Prostate gland (tissue), 2 donors: ENCODE measurements at regions not wholly inside any gene's neighbourhood (a gene's known extent, or its start where the extent isn't known, plus 50 kb on each side); places are given as distances from the start of the nearest gene placed in this dataset.

ENCODE experiments used
- DNase-seq: peaks from one replicate; pipeline ENCODE4 v3.0.0-alpha.2; 2019; ENCODE audit warnings: low spot score
- H3K27ac ChIP-seq, 2 donors: fragments of 200-600 bp; sonication (generic); 2 replicates each; pipeline ENCODE4 v1.5.1; 2017 to 2019
- H3K27me3 ChIP-seq: fragments of 200-600 bp; sonication (generic); replicated peaks from 2 replicates; pipeline ENCODE4 v1.5.1; 2019; ENCODE audit not compliant: insufficient read depth
- H3K36me3 ChIP-seq, 2 donors: fragments of 200-600 bp; sonication (generic); 1 replicate in 1 of 2; 2 replicates in 1 of 2; pipeline versions ENCODE4 v1.5.1 to v1.8.1; 2017 to 2019
- H3K4me1 ChIP-seq: fragments of 200-600 bp; sonication (generic); replicated peaks from 2 replicates; pipeline ENCODE4 v1.5.1; 2019
- H3K4me3 ChIP-seq, 2 donors: fragments of 200-600 bp; sonication (generic); 2 replicates each; pipeline ENCODE4 v1.5.1; 2017 to 2019
- H3K9me3 ChIP-seq: fragments of 200-600 bp; sonication (generic); 2 replicates; pipeline ENCODE4 v1.5.1; 2017
- CTCF ChIP-seq, 4 experiments: fragments of 200-600 bp in 2 of 4; fragments of 450-650 bp in 2 of 4; sonication (generic) in 2 of 4; IDR thresholded peaks; 1 replicate in 3 of 4; 2 replicates in 1 of 4; pipeline ENCODE4 v1.5.1; 2016 to 2019; ENCODE audit warnings: antibody characterized with exemption in 4 of 4, mild to moderate bottlenecking in 2 of 4, moderate library complexity in 2 of 4
- POLR2A ChIP-seq: fragments of 450-650 bp; IDR thresholded peaks from one replicate; pipeline ENCODE4 v1.6.1; 2016; ENCODE audit warnings: antibody characterized with exemption, mild to moderate bottlenecking
- POLR2AphosphoS5 ChIP-seq: sonication (generic); formaldehyde crosslinking; IDR thresholded peaks from one replicate; pipeline ENCODE4 v1.6.1; 2017; ENCODE audit warnings: antibody characterized with exemption
- WGBS: methylation state at CpG from one replicate; pipeline ENCODE4 v1.1.5; 2018; 5-methylcytosine and 5-hydroxymethylcytosine counted together
- intact Hi-C: fragments of 100-400 bp; cut with DNase I; formaldehyde crosslinking; loops from one replicate; pipeline ENCODE4 v1.14.2; 2022

DNA sequence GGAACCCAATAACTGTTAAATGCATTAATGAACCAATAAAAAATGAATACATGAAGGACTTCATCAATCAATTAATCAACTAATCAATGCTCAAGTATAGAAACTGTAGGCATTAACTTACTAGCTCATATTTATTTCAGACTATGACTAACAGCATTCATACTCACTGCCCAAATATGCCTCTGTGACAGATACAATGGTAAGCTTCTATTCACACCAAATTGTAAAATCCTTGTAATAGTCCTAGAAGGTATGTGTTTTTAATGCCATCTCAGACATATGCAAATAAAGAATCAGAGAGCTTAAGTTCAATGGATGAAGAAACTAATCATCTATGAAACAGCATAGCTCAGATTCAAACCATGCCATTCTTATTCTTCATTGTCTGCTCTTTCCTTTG, 1253.6 kb upstream of the TENM4 start:
- intact Hi-C loops: no loop called here
- no peaks in the 10 kb centered on the region for H3K4me1 ChIP-seq

DNA sequence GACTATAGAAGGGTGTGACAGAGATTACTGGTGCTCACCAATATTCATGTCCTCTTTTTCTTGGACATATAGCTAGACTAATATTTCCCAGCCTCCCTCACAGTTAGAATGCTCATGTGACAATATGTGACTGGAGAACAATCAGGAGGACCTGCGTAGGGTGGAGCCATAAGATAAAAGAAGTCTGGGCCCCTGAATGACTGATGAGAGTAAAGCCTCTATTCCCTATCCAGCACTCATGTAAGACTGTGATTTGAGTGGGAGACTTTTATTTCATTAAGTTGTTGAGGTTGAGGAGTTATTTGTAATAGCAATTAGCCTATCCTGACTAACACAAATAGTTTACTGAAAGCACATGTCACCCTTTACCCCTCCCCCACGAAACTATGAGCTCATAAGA, 1247.1 kb upstream of the TENM4 start:
- Histone ChIP-seq H3K9me3 (no peaks in the 10 kb centered on the region), H3K4me3 (no peak overlapping the region), H3K27me3 (no peaks in the 10 kb centered on the region), H3K27ac (no peak overlapping the region), H3K4me1 (no peaks in the 10 kb centered on the region), H3K36me3 (no peaks in the 10 kb centered on the region)
- no peak for TF ChIP-seq CTCF (IDR thresholded peaks at IDR 0.05)
- no peak for TF ChIP-seq POLR2A
- no peak for TF ChIP-seq POLR2AphosphoS5
- 95% methylated on average over 2 of the region's 2 CpGs for WGBS
- intact Hi-C loops: no loop called here
- no peak for DNase-seq

More for the DNA sequence above, 1253.6 kb upstream of the TENM4 start:
- H3K4me3 ChIP-seq: no peak overlapping the region
- TF ChIP-seq CTCF (IDR thresholded peaks at IDR 0.05) (no peak), POLR2A (no peak), POLR2AphosphoS5 (no peak)
- no peaks in the 10 kb centered on the region for H3K9me3 ChIP-seq
- DNase-seq: no peak
- no peak overlapping the region for H3K27ac ChIP-seq
- H3K27me3 ChIP-seq: no peaks in the 10 kb centered on the region
- no peaks in the 10 kb centered on the region for H3K36me3 ChIP-seq

GRCh38 chr11:80686889-80687288, 1246.1 kb upstream of the TENM4 start:
- no peaks in the 10 kb centered on the region for H3K36me3 ChIP-seq
- no peak overlapping the region for H3K27ac ChIP-seq
- DNase-seq: no peak
- no peak for TF ChIP-seq POLR2A
- no peak for TF ChIP-seq POLR2AphosphoS5
- no peak for TF ChIP-seq CTCF (IDR thresholded peaks at IDR 0.05)
- no peak overlapping the region for H3K4me3 ChIP-seq
- no peaks in the 10 kb centered on the region for H3K4me1 ChIP-seq
- intact Hi-C loops: no loop called here
- no peaks in the 10 kb centered on the region for H3K27me3 ChIP-seq
- WGBS: 82% methylated on average over 4 of the region's 4 CpGs
- no peaks in the 10 kb centered on the region for H3K9me3 ChIP-seq

DNA sequence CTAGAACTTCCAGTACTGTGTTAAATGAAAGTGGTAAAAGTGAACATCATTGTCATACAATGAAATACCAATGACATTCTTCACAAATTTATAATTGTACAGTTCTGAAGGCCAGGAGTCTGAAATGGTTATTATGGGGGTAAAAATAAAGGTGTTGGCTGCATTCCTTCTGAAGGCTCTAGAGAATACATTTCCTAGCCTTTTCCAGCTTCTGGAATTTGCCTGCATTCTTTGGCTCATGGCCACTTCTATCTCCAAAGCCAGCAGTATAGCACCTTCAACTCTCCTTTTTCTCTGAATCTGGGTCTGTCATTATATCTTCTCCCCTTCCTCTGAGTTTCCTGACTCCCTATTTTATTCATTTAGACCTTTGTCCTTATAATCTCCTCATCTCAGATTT, 1232.7 kb upstream of the TENM4 start:
- Histone ChIP-seq H3K27me3 (no peaks in the 10 kb centered on the region), H3K36me3 (no peaks in the 10 kb centered on the region), H3K4me3 (no peak overlapping the region), H3K27ac (no peak overlapping the region), H3K4me1 (no peaks in the 10 kb centered on the region), H3K9me3 (no peaks in the 10 kb centered on the region)
- TF ChIP-seq CTCF (IDR thresholded peaks at IDR 0.05): no peak
- no peak for TF ChIP-seq POLR2A
- TF ChIP-seq POLR2AphosphoS5: no peak
- intact Hi-C loops: no loop called here
- DNase-seq: no peak

- no peak overlapping the region for H3K27ac ChIP-seq
- DNase-seq: no peak
- no peaks in the 10 kb centered on the region for H3K9me3 ChIP-seq
- no peaks in the 10 kb centered on the region for H3K27me3 ChIP-seq
- intact Hi-C loops: no loop called here
- H3K36me3 ChIP-seq: no peaks in the 10 kb centered on the region
- TF ChIP-seq POLR2A: no peak
- no peaks in the 10 kb centered on the region for H3K4me1 ChIP-seq
- no peak overlapping the region for H3K4me3 ChIP-seq
- WGBS: 76% methylated on average over 3 of the region's 3 CpGs
Observed at GRCh38 chr11:80669620-80670019, 1228.8 kb upstream of the TENM4 start.
